Fibroblast of the aortic adventitia (primary cell): ENCODE measurements at regions not wholly inside any gene's neighbourhood (a gene's known extent, or its start where the extent isn't known, plus 50 kb on each side); places are given as distances from the start of the nearest gene placed in this dataset.

Experiments used
- DNase-seq: peaks from one replicate; pipeline ENCODE4 v3.0.0-alpha.2; 2010; ENCODE audit warnings: low read depth
- H3K4me3 ChIP-seq: 2 replicates; pipeline ENCODE4 v1.5.1; 2011; ENCODE audit warnings: low read depth, mild to moderate bottlenecking, control low read depth, low read length, moderate library complexity
- CTCF ChIP-seq: IDR thresholded peaks from 2 replicates; pipeline ENCODE4 v1.5.1; 2011; ENCODE audit warnings: mild to moderate bottlenecking, low read length, control low read depth, inconsistent platforms; ENCODE audit not compliant: insufficient read depth

DNA sequence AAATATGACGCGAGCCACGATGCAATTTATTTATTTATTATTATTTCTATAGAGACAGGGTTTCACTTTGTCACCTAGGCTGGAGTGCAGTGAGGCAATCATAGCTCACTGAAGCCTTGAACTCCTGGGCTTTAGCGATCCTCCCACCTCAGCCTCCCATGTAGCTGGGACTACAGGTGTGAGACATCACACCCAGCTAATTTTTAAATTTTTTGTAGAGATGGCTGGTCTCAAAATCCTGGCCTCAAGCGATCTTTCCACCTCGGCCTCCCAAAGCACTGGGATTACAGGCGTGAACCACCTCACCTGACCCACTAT, 63.6 kb downstream of the IRF2BP2 start:
- no peak for DNase-seq
- no peak for TF ChIP-seq CTCF

GRCh38 chr1:234545517-234546386, 64.2 kb downstream of the IRF2BP2 start:
- H3K4me3 ChIP-seq, result no peak overlapping the region
- TF ChIP-seq CTCF, result no peak

More for the DNA sequence above, 63.6 kb downstream of the IRF2BP2 start:
- H3K4me3 ChIP-seq, result no peak overlapping the region

GRCh38 chr1:234544087-234544579, 65.2 kb upstream of the TARBP1 start:
- peak; percentile 98 for DNase-seq
- no peak for TF ChIP-seq CTCF
- H3K4me3 ChIP-seq, result no peak overlapping the region

More at GRCh38 chr1:234545517-234546386, 64.2 kb downstream of the IRF2BP2 start:
- DNase-seq, result no peak

- no peak for TF ChIP-seq CTCF
- no peak for DNase-seq
- no peak overlapping the region for H3K4me3 ChIP-seq
These were observed 64.6 kb upstream of the TARBP1 start for GRCh38 chr1:234543442-234544086.

DNA sequence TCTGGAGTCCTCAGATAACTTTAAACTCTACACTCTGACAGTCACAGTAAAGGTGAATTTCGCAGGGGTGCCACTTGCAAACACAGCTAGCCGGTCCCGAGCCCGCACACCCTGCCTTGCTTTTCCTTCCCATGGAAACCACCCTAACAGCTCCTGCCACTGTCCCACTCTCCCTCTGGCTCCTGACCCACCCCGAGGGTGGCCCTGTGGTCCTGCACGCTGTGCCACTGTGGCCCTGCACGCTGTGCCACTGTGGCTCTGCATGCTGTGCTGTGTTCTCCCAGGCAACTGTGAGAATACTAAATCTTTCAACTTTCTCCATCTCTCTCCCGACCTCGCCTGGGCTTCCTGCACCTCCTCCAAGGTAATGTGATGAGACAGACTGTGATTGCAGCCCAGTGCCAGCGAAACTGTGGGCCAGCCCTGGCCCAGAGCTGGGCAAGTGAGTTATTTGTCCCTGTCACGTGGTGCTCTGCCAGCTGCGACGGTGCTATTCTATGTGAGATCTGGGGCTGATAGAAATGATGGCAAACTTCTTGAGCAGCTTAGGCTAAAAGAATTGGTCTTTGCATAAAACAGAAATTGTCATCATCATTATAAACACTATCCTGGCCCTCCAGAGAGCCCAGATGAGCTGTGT, 63.4 kb upstream of the TARBP1 start:
- no peak for TF ChIP-seq CTCF
- H3K4me3 ChIP-seq, result no peak overlapping the region
- no peak for DNase-seq

DNA sequence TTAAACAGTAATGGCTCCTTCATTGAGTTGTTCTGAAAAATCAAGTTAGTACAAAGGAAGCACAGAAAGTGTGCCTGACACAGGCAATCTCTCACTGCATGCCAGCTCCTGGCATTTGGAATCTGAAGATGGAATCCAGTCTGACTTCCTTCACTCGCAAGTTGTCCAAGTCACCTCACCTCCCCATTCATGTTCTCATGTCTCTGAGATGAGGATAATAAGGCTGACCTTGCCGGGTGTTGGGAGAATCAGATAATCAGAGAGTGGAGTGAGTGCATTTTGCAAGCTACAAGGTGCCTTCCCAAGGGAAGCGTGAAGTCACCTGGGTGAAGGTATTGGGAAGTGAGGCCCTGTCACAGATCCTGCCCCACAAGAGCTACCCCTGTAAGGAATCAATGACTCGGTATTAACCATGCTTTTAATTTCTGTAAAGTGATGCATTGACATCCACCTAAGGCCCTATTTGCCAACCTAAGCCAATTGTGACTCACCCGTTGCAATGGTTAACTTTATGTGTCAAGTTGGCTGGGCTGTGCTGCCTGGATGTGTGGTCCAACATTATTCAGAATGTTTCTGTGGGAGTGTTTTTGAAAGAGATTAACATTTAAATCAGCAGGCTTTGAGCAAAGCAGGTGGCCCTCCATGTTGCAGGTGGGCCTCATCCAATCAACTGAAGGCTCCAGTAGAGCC, 62.5 kb upstream of the TARBP1 start:
- peak; percentile 68 for DNase-seq
- no peak overlapping the region for H3K4me3 ChIP-seq
- no peak for TF ChIP-seq CTCF
